GM18870 (cell line): ENCODE measurements at regions not wholly inside any gene's neighbourhood (a gene's known extent, or its start where the extent isn't known, plus 50 kb on each side); places are given as distances from the start of the nearest gene placed in this dataset.

Source experiments
- ATAC-seq: cut with Tn5 transposase; IDR thresholded peaks from one replicate; pipeline ENCODE4 v1.9.1; 2021; ENCODE audit warnings: moderate library complexity; ENCODE audit not compliant: unreplicated experiment

DNA sequence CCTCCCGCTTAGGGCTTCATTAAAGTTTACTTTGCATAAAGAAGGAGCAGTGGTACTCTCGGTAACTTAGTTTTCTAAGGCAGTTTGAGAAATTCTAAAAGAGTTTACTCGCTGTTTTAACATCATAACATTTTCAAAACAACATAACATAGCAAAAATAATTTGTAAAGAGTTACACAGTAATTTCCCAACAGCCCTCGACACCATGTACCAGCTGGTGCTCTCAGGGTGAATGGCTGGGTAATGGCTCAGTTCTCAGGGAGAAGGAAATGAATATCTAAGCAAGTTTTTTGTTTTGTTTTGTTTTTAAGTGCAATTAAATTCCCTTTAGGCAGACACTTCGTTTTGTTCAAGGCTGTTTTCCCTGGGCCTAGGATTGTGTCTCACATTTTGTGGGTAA is 435.3 kb downstream of the C4orf33 start:
- ATAC-seq = no peak

DNA sequence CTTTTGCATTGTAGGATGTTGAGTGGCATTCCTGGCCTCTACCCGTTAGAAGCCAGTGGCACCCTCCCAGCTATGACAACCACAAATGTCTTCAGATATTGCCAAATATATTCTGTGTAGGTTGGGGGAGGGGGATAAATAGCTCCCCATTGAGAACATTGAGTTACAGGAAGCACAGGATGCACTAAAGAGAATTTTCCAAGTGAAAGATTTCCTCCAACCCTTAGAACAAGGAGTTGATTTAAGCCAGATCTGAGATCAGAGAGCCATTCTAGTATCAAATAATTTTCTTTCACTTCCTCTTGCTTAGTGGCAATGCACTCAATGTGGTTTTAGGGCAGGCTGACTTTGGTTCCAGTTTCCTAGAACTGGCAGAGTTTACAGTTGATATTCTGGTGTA is 436.6 kb downstream of the C4orf33 start:
- peak; percentile 94 for ATAC-seq

DNA sequence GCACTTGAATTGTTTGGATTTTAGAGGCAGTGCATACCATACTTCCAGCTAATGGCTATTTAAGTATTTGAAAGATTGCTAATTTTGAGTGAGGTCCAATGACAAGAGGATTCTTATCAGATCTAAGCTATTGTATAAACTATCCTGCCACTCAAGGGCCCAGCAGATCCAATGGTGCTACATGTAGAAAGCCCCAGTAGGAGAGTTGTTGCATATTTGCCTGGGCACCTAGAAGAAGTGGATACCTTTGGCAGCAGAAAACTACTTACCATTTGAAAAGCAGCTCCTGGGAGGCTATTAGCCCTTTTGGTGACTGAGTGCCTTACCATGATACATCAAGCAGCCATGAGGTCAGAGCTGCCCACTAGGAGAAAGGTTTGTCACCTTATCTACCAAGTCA is 447.3 kb downstream of the C4orf33 start:
- ATAC-seq = no peak

DNA sequence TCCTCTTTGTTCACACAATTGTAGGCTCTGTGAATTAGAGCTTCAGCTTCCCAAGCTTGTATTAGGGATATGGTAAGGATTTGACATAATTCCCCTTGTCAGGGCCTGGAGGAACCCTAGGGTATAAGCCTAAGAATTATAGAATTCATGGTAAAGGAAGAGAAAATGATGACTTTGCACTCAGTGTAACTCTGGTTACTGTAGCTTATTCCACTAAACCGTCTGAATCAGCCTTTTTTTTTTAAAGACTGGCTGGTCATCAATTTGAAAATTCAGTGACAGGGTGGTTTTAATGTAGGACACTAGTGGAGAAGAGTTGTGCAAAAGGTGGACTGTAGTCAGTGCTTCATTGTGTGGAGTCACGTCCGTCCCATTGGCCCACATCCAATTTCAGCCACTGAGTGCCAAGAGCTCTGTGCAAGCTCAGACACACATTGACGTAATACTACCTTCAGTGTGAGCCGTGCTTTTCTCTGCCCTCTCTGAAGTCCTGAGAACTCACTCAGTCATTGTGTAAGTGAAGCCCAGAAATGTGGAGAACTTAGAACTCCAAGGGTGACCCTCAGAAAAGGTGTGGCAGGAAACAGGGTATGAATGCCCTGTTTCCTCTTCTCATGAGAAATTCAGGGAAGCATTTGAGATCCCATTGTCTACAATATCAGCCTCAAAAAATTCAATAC is 449.8 kb downstream of the C4orf33 start:
- no peak for ATAC-seq

DNA sequence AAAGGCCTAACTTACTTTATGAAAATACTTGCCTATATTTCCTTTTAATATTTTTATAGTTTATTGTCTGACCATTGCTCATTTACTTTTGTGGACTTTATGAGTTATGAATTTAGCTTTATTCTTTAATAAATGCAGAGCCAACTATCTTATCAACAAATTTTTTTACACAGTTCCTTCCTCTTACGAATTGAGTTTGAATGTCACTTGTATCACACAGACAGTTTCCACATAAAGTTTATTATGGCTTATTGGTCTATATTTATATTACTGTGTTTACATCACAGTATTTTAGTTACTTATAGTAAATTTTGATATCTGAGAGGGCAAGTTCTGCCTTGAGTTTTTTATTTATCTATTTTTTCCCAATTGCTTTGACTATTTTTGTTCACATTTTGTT is 450.6 kb downstream of the C4orf33 start:
- no peak for ATAC-seq

DNA sequence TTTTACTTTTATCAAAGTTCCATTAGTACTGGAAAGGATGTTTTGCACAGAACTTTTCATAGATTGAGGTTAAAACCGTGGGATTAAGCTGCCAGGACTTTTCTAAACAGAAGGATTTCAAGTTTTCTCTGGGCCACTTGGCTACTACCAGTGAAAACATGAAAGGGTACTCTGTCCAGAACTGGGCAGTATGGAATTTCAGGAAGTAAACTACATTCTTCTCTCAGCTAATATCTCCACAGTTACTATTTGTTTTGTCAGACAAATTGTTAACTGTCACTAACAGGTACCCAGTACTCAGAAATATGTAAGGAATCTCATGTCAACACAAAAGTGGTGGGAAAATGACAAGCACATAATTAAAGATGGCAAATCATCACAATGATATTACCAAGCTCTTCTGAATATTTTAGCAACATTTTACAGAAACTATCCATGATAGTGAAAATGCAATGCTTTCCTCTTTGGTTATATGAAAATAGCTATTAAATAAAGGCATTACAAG is 454.4 kb downstream of the C4orf33 start:
- ATAC-seq = no peak

DNA sequence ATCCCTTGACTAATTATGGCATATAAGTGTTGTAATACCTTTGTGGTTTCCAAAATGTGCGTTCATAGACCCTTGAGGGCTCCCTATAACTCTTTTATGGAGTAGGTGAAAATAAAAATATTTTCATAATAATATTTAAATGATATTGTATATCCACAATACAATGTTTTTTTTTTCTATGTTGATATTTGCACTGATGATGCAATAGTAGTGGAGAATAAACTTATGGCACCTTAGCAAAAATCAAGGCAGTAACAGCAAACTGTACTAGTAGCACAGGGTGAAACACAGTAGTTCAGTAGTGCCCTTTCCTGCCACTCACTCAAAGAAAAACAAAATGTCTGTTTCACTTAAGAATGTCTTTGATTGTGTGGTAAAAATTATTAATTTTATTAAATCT is 465.3 kb downstream of the C4orf33 start:
- no peak for ATAC-seq

DNA sequence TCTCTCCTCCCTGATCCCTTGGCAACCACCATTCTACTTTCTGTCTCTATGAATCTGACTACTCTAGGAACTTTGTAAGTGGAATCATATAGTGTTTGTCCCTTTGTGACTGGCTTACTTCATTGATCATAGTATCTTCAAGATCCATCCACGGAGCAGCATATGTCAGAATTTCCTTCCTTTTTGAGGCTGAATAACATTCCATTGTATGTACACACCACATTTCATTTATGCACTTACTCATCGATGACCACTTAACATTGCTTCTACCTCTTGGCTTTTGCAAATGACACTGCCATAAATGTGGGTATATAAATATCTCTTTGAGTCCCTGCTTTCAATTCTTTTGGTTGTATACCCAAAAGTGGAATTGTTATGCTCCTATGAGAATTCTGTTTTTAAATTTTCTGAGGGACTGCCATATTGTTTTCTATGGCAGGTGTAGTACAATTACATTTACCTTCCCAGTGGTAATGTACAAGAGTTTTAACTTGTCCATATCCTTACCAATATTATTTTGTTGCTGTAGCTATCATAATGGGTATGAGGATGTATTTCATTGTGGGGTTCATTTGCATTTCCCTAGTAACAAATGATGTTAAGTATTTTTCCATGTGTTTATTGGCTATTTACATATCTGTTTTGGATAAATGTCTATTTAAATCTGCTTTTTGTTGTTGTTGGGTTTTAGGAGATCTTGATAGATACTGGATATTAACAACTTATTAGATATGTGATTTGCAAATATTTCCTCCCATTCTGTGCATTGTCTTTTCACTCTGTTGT is 466.1 kb downstream of the C4orf33 start:
- ATAC-seq = no peak

DNA sequence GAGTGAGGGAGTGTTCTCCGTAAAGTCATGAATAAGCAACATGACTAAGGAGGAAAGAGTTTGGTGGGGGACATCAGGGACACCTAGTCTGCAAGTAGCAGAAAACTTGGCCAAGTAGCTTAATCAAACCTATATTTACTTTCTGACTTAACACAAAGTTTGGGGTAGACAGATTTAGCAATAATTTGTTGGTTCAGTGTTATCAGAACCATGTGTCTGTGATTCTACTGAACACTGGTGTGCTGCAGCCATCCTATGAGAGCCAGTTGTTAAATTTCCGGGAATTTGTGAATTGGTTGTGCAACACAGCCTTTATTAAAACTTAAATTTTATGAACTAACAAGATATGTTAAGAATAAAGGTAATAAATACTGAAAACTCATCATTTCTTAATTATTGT is 469.3 kb downstream of the C4orf33 start:
- ATAC-seq = no peak

DNA sequence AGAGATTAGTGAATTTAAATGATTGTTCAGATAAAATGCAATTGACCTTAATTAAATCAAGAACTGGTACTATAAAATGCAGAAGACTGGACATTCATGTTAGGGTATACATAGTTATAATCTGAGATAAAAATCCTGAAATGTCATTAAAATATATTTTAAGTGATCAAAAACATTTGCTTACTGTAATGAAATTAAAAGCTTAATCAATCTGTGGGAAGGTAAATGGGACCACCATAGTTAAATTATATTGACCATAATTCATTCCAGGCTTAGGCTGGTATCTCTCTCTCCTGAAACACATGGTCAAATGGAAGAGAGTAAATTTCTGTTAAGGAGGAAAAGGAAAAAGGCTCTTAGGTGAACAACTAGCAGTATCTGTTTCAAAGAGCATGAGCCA is 474.4 kb downstream of the C4orf33 start:
- ATAC-seq = no peak

DNA sequence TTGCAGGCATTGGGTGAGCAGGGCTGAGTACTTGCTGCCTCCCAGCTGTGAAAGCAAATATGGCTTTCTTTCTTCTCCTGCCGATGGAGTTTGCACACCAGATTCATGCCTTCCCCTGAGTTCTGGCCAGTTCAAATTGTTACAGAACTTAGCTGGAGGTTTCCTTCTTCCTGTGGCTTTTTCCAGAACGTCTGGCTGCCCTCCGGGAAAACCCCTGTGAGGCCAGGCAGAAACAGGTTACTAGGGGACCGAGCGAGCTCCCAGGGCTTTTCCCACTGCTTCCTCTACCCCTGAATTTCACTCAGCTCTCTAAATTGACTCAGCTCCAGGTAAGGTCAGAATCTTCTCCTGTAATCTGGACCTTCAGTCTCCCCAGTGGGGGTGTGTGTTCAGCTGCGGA is 482.4 kb downstream of the C4orf33 start:
- no peak for ATAC-seq

DNA sequence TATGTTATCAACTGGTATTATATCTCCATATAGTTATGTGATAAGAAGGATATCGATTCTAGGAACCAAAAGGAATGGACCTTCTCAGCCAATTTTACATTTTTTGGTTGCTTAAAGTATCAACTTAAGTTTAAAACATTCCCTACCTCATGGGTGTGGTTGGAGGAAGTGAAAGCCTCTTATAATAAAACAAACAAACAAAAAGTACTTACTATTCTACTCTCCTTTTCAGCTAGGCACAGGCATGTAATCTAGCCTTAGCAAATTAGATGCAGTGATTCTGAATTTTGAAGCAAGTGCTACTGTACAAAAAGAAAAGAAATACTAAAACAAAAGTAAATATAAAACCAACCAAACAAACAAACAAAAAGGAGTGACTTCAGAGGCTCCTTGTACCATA is 485.4 kb downstream of the C4orf33 start:
- ATAC-seq = no peak

DNA sequence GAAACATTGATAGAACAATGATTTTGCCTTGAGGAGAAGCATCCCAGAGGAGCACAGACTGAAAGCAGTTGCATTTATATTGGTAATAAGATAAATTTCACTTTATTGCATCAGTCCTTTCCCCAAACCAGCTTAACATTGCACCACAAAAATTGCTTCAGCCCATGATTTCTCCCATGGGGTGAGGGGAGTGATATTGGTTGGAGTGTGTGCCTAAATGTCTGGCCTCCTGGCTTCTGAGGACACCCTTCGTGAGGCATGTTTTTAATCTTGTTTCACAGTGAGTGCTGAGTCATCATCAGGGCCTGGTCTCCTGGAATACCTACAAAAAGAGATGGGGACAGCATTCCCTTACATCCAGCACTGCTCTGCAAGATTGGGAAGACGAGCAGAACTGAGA is 487.9 kb downstream of the C4orf33 start:
- no peak for ATAC-seq

DNA sequence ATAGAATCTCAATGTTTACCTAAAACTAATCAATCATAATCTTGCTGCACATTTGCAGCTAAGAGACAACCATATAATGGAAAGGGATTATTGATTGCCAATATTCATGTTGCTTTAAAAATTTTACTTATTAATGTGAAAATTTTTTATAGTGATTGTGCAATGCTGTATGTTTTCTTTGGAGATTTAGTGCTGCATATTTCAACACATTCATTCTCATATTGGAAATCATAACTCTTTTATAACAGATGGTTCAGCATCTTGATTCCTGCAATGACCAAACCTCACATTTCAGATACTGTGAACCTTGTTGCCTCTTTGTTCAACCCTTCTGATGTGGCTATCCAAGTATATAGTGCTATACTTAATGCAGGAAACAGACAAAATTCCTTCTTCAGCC is 502.6 kb downstream of the C4orf33 start:
- no peak for ATAC-seq

DNA sequence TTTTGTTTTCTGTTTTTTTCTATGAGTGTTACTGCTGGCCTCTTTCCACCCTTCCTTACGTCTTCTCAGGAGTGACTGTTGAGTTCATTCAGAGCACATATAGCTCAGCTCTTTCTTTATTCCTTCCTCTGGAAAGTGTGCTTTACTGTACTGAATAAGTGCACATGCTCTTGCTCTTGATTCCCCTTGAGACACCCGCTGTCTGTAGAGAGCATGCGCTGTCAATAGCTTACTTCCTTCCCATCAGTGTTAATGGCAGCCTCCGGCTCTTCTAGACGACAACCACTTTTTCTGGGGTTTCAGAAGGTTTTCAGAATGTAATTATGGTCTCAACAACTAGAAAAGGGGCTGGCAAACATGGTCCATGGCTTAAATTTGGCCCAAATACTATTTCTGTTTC is 504.9 kb downstream of the C4orf33 start:
- ATAC-seq = no peak

DNA sequence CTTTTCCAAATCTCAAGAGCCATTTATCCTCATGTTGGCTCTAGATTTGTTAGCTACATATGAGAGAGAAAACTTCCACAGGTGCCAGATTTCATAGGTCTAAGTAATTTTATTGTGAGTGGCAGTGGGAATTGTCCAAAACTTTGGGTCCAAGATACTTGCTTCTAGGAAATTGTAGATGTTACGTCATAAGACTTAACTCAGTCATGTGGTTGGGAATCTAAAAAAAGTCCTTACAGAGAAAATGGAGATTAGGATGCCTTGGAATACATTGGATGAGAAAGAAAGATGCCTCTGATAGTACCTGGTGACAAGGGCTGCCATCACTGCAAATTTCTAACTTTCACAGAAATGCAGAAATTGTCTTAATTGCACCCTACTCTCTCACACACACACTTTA is 506.5 kb downstream of the C4orf33 start:
- ATAC-seq = no peak

DNA sequence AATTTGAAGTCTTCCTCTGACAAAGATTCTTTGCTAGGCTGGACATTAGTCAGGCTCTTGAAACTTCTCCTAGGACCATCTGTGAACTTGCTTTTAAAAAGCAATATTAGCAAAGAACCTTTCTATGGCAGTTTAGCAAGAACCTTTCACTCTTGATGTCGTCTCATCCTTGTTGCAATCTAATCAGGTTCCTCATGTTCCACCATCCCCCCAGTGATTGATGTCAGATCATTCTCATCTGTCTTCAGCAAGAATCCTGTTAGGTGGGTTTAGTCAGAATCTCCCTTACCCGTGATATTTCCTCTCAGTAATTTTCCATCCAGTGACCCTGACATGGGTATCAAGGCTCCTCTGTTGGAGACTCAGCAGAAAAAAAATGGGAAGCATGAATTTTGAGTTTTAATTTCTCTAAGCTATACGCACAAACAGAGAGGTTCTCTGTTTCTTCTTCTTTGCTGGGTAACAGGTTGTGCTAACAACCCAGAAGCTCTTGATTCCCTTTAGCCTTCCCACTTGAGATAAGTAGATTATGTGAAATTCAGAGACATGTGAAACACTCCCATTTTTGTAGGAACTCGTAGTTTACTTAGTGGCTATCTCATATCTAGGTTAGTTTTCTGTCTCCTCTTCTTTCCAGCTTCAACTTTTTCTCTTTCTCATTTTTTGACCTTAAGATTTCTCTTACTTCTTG is 507.4 kb downstream of the C4orf33 start:
- ATAC-seq = no peak

DNA sequence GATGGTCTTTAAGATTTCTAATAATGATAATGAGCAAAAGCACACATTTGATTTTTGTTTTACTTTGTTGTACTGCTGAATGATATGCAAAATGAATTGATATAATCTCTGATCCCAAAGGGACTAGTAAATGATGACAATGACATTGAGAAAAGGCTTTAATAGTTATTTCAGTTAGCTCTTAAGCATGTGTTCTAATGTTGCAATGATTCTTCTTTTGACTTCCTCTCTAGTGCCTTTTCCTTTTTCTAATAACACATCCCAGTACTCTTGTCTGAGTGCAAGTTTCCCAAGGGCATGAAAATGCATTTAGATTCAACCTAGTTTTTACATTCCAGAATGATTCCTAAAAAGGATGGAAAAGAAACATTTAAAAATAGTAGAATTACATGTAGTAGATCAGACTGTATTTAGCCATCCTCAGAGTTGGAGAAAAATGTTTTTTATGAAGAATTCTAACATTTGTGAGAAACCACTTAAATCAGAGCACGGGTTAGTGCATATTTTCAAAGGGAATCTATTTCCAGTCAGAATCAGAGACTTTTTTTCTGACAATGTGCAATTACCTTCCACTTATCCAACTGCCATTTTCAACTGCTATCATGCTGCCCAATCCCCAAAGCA is 508.8 kb downstream of the C4orf33 start:
- ATAC-seq = no peak

DNA sequence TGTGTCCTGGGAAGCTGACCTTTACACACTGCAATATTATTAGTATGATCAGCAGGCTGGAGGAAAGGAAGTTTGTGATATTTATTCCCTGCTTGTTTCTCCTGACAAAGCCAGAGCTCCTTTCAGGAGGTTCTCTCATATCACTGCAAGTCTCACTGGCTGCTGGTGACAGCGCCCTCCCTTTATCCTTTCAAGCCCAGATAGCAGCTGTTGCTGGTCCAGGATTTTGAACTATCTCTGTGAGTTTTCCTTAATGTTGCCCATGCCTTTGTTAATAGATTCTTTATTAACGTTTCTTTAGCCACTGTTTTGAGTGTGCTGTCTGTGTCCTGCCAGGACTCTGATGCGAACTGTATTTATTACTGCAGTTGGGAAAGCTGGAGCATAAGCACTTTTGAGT is 518.7 kb downstream of the C4orf33 start:
- ATAC-seq = no peak

DNA sequence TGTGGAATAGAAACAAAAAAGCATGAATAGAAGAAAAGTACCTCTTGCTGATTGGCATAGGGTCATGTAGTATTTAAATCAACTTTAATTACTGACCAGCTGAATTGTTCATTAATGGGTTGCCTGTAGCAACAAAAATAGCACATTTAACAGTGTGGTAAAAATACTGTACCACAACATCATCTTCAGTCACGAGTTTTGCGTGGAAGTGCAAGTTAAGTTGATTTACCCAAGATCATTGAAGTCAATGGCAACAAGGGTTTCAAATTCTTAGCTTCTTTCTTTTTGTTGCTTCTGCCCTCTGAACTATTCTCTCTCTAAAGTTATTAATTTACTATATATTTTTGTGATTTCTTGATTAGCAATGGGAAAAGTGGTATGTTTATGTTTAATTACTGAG is 526.6 kb downstream of the C4orf33 start:
- ATAC-seq = no peak

DNA sequence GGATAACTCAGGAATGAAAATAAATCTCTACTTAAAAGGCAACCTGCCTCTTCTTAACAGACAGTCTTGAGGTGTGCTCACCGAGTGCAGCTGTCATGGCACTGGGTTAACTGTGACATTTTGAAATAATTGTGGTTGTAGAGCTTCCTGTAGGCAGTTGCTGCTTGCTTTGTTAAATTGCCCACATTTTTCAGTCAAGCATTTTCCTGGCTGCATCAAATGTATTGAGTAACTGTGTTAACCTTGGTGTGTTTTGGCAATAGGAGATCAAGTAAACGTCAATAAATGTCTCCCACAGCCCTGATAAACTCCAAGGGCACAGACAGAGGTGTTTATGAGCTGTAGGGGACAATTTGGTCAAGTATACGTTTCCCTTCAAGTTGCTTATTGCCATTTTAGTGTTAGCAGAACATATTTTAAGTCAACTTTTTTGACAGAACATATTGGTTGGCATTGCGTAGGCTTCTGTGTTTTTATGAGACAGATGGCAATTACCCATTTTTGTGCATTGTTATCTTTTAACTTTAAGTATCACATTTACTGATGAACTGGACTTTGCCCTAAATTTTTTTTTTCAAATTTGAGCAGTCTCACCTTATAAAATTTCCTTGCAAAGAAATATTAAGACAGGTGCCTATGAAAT is 527.4 kb downstream of the C4orf33 start:
- no peak for ATAC-seq
